Breast epithelium (tissue), 3 donors: ENCODE measurements at regions not wholly inside any gene's neighbourhood (a gene's known extent, or its start where the extent isn't known, plus 50 kb on each side); places are given as distances from the start of the nearest gene placed in this dataset.

Source experiments
- CTCF ChIP-seq, 3 donors: fragments of 450-650 bp; IDR thresholded peaks; one replicate each; pipeline ENCODE4 v1.5.1; 2016 to 2017; ENCODE audit warnings: antibody characterized with exemption in 3 of 3, mild to moderate bottlenecking in 3 of 3, moderate library complexity in 3 of 3
- POLR2A ChIP-seq: fragments of 450-650 bp; IDR thresholded peaks from one replicate; pipeline ENCODE4 v1.6.1; 2016; ENCODE audit warnings: antibody characterized with exemption, mild to moderate bottlenecking, moderate library complexity
- POLR2AphosphoS5 ChIP-seq, 3 donors: sonication (generic); formaldehyde crosslinking; IDR thresholded peaks; one replicate each; pipeline ENCODE4 v1.6.1; 2017; ENCODE audit warnings: antibody characterized with exemption in 3 of 3

GRCh38 chr19:31595521-31595920 lies 246.3 kb upstream of the TSHZ3 start:
- TF ChIP-seq POLR2AphosphoS5 (IDR thresholded peaks at IDR 0.05) (no peak), POLR2A (no peak), CTCF (IDR thresholded peaks at IDR 0.05) (no peak)
